CD14-positive monocyte (primary cell): ENCODE measurements at regions not wholly inside any gene's neighbourhood (a gene's known extent, or its start where the extent isn't known, plus 50 kb on each side); places are given as distances from the start of the nearest gene placed in this dataset.

ENCODE experiments used
- DNase-seq, 3 donors: peaks; one replicate each; pipeline ENCODE4 v3.0.0-alpha.2; 2011 to 2022
- H2AFZ ChIP-seq: 2 replicates; pipeline ENCODE4 v1.6.0; 2012; ENCODE audit warnings: mild to moderate bottlenecking, low read depth, low read length, inconsistent platforms; ENCODE audit not compliant: insufficient read depth, poor library complexity, severe bottlenecking
- H3K27ac ChIP-seq, 2 donors: 1 replicate in 1 of 2; 2 replicates in 1 of 2; pipeline ENCODE4 v1.5.1; 2012 to 2013; ENCODE audit warnings: low read length in 2 of 2, control low read depth in 1 of 2, inconsistent platforms in 1 of 2, low read depth in 1 of 2, mild to moderate bottlenecking in 1 of 2
- H3K27me3 ChIP-seq, 2 donors: one replicate each; pipeline versions ENCODE4 v1.6.0 to v1.6.1; 2011 to 2013; ENCODE audit warnings: low read length in 2 of 2; ENCODE audit not compliant: control insufficient read depth in 2 of 2, insufficient read depth in 2 of 2
- H3K36me3 ChIP-seq, 2 donors: replicated peaks in 1 of 2; 1 replicate in 1 of 2; 2 replicates in 1 of 2; pipeline versions ENCODE4 v1.5.1 to v1.6.1; 2012 to 2013; ENCODE audit warnings: low read length in 2 of 2, control low read depth in 1 of 2, inconsistent platforms in 1 of 2, mild to moderate bottlenecking in 1 of 2; ENCODE audit not compliant: insufficient read depth in 2 of 2, control insufficient read depth in 1 of 2
- H3K4me1 ChIP-seq, 2 donors: 1 replicate in 1 of 2; 2 replicates in 1 of 2; pipeline versions ENCODE4 v1.5.1 to v1.6.1; 2012 to 2013; ENCODE audit warnings: low read length in 2 of 2, control low read depth in 1 of 2, inconsistent platforms in 1 of 2, mild to moderate bottlenecking in 1 of 2, moderate library complexity in 1 of 2; ENCODE audit not compliant: insufficient read depth in 2 of 2, control insufficient read depth in 1 of 2
- H3K4me2 ChIP-seq: replicated peaks from 2 replicates; pipeline ENCODE3; 2012; ENCODE audit warnings: low read length, moderate library complexity, mild to moderate bottlenecking; ENCODE audit not compliant: poor library complexity, severe bottlenecking; ENCODE audit errors: extremely low read depth
- H3K4me3 ChIP-seq, 3 experiments: fragments of 200-600 bp in 1 of 3; sonication (generic) in 1 of 3; replicated peaks in 1 of 3; 1 replicate in 2 of 3; 2 replicates in 1 of 3; pipeline ENCODE4 v1.5.1; 2011 to 2013; ENCODE audit warnings: low read length in 3 of 3, mild to moderate bottlenecking in 3 of 3, control low read depth in 2 of 3, low read depth in 2 of 3, inconsistent platforms in 1 of 3, moderate library complexity in 1 of 3
- H3K79me2 ChIP-seq: 2 replicates; pipeline ENCODE4 v1.6.0; 2012; ENCODE audit warnings: mild to moderate bottlenecking, control low read depth, inconsistent platforms, low read length, moderate library complexity; ENCODE audit not compliant: insufficient read depth
- H3K9ac ChIP-seq: 2 replicates; pipeline ENCODE4 v1.6.0; 2017; ENCODE audit warnings: low read length, mild to moderate bottlenecking; ENCODE audit not compliant: insufficient read depth, poor library complexity, severe bottlenecking
- H3K9me3 ChIP-seq, 2 donors: replicated peaks in 1 of 2; 1 replicate in 1 of 2; 2 replicates in 1 of 2; pipeline versions ENCODE4 v1.5.1 to v1.6.1; 2012 to 2013; ENCODE audit warnings: low read length in 2 of 2, control low read depth in 1 of 2; ENCODE audit not compliant: control insufficient read depth in 1 of 2, insufficient read depth in 1 of 2
- H4K20me1 ChIP-seq: 2 replicates; pipeline ENCODE4 v1.6.0; 2012; ENCODE audit warnings: mild to moderate bottlenecking, low read length, control low read depth, moderate library complexity; ENCODE audit not compliant: insufficient read depth
- H3K27ac Mint-ChIP-seq, 7 donors: one replicate each; pipeline ENCODE4 v1.8.0; 2020; ENCODE audit warnings: mild to moderate bottlenecking in 7 of 7, mixed read lengths in 7 of 7, moderate library complexity in 6 of 7, inconsistent platforms in 2 of 7
- H3K27me3 Mint-ChIP-seq, 3 donors: one replicate each; pipeline ENCODE4 v1.8.0; 2021 to 2022; ENCODE audit warnings: low read depth in 3 of 3, mild to moderate bottlenecking in 3 of 3, mixed read lengths in 3 of 3, moderate library complexity in 3 of 3, inconsistent platforms in 1 of 3
- H3K36me3 Mint-ChIP-seq, 2 donors: one replicate each; pipeline ENCODE4 v1.8.0; 2020; ENCODE audit warnings: mixed read lengths in 2 of 2, inconsistent platforms in 1 of 2, mild to moderate bottlenecking in 1 of 2
- H3K4me1 Mint-ChIP-seq: one replicate; pipeline ENCODE4 v1.8.0; 2020; ENCODE audit warnings: mild to moderate bottlenecking, mixed read lengths
- H3K4me3 Mint-ChIP-seq, 2 donors: one replicate each; pipeline ENCODE4 v1.8.0; 2020; ENCODE audit warnings: mild to moderate bottlenecking in 2 of 2, mixed read lengths in 2 of 2, moderate library complexity in 1 of 2
- H3K9me3 Mint-ChIP-seq, 7 donors: one replicate each; pipeline ENCODE4 v1.8.0; 2020 to 2022; ENCODE audit warnings: mixed read lengths in 7 of 7, mild to moderate bottlenecking in 6 of 7, moderate library complexity in 6 of 7, inconsistent platforms in 2 of 7
- CTCF ChIP-seq: fragments of 200-600 bp; IDR thresholded peaks from one replicate; pipeline ENCODE4 v1.8.0; 2022; ENCODE audit warnings: antibody characterized with exemption, mild to moderate bottlenecking
- WGBS: methylation state at CpG from one replicate; pipeline ENCODE4 v1.1.5; 2013; ENCODE audit warnings: missing lambda C conversion rate; ENCODE audit not compliant: insufficient coverage; 5-methylcytosine and 5-hydroxymethylcytosine counted together
- intact Hi-C, 2 donors: fragments of 100-400 bp; cut with micrococcal nuclease; formaldehyde crosslinking; loops; one replicate each; pipeline versions ENCODE4 v1.15.0 to v1.15.1; 2023

- Mint-ChIP-seq H3K36me3 (no peaks in the 10 kb centered on the region), H3K27ac (no peak overlapping the region), H3K9me3 (peaks cover 0 to 9% (median 4%) of the 10 kb centered on the region in 7 donors), H3K27me3 (peaks cover 0 to 3% (median 0%) of the 10 kb centered on the region in 3 donors), H3K4me1 (no peaks in the 10 kb centered on the region), H3K4me3 (no peak overlapping the region)
- Histone ChIP-seq H3K4me3 (no peak overlapping the region), H3K4me1 (no peaks in the 10 kb centered on the region), H4K20me1 (no peaks in the 10 kb centered on the region), H3K36me3 (no peaks in the 10 kb centered on the region), H2AFZ (no peak overlapping the region), H3K9ac (no peak overlapping the region), H3K27ac (no peak overlapping the region), H3K9me3 (peaks cover 0 to 9% of the 10 kb centered on the region in 2 donors), H3K79me2 (no peaks in the 10 kb centered on the region), H3K4me2 (no peak overlapping the region), H3K27me3 (no peaks in the 10 kb centered on the region)
- WGBS: no CpG with 5 or more reads among the region's 5 CpGs
- no peak for TF ChIP-seq CTCF
- intact Hi-C loops: no loop called here
- no peak for DNase-seq
Observed at GRCh38 chr3:7793786-7794185, 707.8 kb upstream of the LMCD1 start.

GRCh38 chr3:7798276-7798675 lies 703.3 kb upstream of the LMCD1 start:
- DNase-seq: no peak
- H3K9me3 ChIP-seq: no peaks in the 10 kb centered on the region
- no peaks in the 10 kb centered on the region for H3K79me2 ChIP-seq
- H3K27me3 ChIP-seq: no peaks in the 10 kb centered on the region
- no peak overlapping the region for H3K9ac ChIP-seq
- H3K27me3 Mint-ChIP-seq: peaks cover 0 to 3% (median 2%) of the 10 kb centered on the region in 3 donors
- H4K20me1 ChIP-seq: no peaks in the 10 kb centered on the region
- no peak overlapping the region for H3K4me3 Mint-ChIP-seq
- H2AFZ ChIP-seq: no peak overlapping the region
- no peaks in the 10 kb centered on the region for H3K4me1 Mint-ChIP-seq
- no peak overlapping the region for H3K27ac Mint-ChIP-seq
- WGBS: no CpG with 5 or more reads among the region's 4 CpGs
- peaks cover 0 to 2% (median 0%) of the 10 kb centered on the region in 7 donors for H3K9me3 Mint-ChIP-seq
- no peak overlapping the region for H3K27ac ChIP-seq
- no peaks in the 10 kb centered on the region for H3K36me3 Mint-ChIP-seq
- no peak overlapping the region for H3K4me2 ChIP-seq
- intact Hi-C loops: no loop called here
- no peak for TF ChIP-seq CTCF
- H3K4me3 ChIP-seq: no peak overlapping the region
- H3K36me3 ChIP-seq: no peaks in the 10 kb centered on the region
- H3K4me1 ChIP-seq: no peaks in the 10 kb centered on the region
